ENCODE measurements at regions not wholly inside any gene's neighbourhood (a gene's known extent, or its start where the extent isn't known, plus 50 kb on each side); places are given as distances from the start of the nearest gene placed in this dataset.

DNA sequence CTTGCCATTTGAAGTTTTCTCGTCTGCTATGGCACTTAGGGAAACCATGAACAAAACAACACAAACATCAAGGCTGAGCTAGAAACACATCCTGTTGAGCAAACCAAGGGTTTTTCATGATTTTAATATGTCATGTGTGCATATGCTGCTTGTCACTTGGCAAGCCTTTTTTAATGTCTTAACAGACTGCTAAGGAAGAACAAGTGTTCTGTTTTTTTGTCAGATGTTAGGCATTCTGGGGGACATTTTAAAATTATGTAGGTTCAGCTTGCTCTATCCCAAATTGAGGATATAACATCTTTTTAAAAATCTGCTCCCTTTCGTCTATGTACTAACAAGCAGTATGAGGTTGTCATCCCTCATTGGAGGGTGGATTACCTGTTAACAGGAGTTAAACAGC, 150.3 kb downstream of the HTR1A start:
- no peaks in the 10 kb centered on the region for H3K27me3 Mint-ChIP-seq (ENCODE audit: low read depth)
- Histone ChIP-seq H2BK12ac (ENCODE audit: insufficient read length, low read depth, low read length) (no peak overlapping the region), H3K79me1 (ENCODE audit: insufficient read depth, low read depth, low read length, poor library complexity, severe bottlenecking) (no peaks in the 10 kb centered on the region), H4K20me1 (ENCODE audit: control insufficient read depth, insufficient read depth, insufficient read length) (no peaks in the 10 kb centered on the region), H3K4me2 (ENCODE audit: insufficient read depth, insufficient read length, low read length) (no peak overlapping the region), H3K18ac (ENCODE audit: insufficient read length, low read depth, low read length) (no peak overlapping the region), H2BK5ac (ENCODE audit: insufficient read length, low read length) (no peak overlapping the region), H3K56ac (ENCODE audit: insufficient read length, low read depth, low read length) (no peak overlapping the region), H3K9ac (ENCODE audit: extremely low read depth, insufficient read length, low read length) (no peak overlapping the region), H3K27ac (ENCODE audit: insufficient read length, low read depth, low read length) (no peak overlapping the region), H4K91ac (ENCODE audit: insufficient read length, low read depth, low read length) (no peak overlapping the region), H3K14ac (ENCODE audit: insufficient read depth, low read length) (no peak overlapping the region), H3K9me3 (ENCODE audit: control insufficient read depth, low read depth, low read length) (no peaks in the 10 kb centered on the region), H2BK20ac (ENCODE audit: low read depth, low read length, poor library complexity, severe bottlenecking) (no peak overlapping the region), H3K4me1 (ENCODE audit: insufficient read depth, low read length) (no peaks in the 10 kb centered on the region), H2BK120ac (ENCODE audit: low read depth, low read length, poor library complexity, severe bottlenecking) (no peak overlapping the region), H3K79me2 (ENCODE audit: insufficient read depth, low read length) (no peaks in the 10 kb centered on the region), H2AFZ (ENCODE audit: low read length) (no peak overlapping the region), H4K5ac (ENCODE audit: insufficient read length, low read depth, low read length) (no peak overlapping the region), H3K23me2 (ENCODE audit: insufficient read length, low read depth, low read length, poor library complexity, severe bottlenecking) (no peaks in the 10 kb centered on the region), H3T11ph (ENCODE audit: low read length) (no peak overlapping the region), H2AK5ac (ENCODE audit: insufficient read length, low read length) (no peak overlapping the region), H4K8ac (replicated peaks; ENCODE audit: insufficient read length, low read depth, low read length) (no peak overlapping the region), H3K23ac (ENCODE audit: insufficient read length, low read depth, low read length) (no peak overlapping the region), H3K27me3 (ENCODE audit: insufficient read depth, low read length) (no peaks in the 10 kb centered on the region), H2BK15ac (ENCODE audit: low read depth, low read length) (no peak overlapping the region), H3K4ac (ENCODE audit: low read depth, low read length) (no peak overlapping the region)
- no CpG with 5 or more reads among the region's 2 CpGs for WGBS (ENCODE audit: extremely low coverage, insufficient read length, low lambda C conversion rate)
- H3K4me3 Mint-ChIP-seq, result no peak overlapping the region
- H3K27ac Mint-ChIP-seq, result no peak overlapping the region
- H3K9me3 Mint-ChIP-seq, result peaks cover 13 to 22% of the 10 kb centered on the region in 2 experiments
- no peaks in the 10 kb centered on the region for H3K4me1 Mint-ChIP-seq
- TF ChIP-seq, protein P1, sequence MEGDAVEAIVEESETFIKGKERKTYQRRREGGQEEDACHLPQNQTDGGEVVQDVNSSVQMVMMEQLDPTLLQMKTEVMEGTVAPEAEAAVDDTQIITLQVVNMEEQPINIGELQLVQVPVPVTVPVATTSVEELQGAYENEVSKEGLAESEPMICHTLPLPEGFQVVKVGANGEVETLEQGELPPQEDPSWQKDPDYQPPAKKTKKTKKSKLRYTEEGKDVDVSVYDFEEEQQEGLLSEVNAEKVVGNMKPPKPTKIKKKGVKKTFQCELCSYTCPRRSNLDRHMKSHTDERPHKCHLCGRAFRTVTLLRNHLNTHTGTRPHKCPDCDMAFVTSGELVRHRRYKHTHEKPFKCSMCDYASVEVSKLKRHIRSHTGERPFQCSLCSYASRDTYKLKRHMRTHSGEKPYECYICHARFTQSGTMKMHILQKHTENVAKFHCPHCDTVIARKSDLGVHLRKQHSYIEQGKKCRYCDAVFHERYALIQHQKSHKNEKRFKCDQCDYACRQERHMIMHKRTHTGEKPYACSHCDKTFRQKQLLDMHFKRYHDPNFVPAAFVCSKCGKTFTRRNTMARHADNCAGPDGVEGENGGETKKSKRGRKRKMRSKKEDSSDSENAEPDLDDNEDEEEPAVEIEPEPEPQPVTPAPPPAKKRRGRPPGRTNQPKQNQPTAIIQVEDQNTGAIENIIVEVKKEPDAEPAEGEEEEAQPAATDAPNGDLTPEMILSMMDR (conservative IDR thresholded peaks at IDR 0.05), result no peak
- peaks cover 14 to 18% (median 17%) of the 10 kb centered on the region in 3 experiments for H3K36me3 Mint-ChIP-seq (ENCODE audit: insufficient read depth in 1 of 3, low read depth in 3 of 3)
- no peak for DNase-seq

Data from H9 (cell line).